ENCODE measurements at regions not wholly inside any gene's neighbourhood (a gene's known extent, or its start where the extent isn't known, plus 50 kb on each side); places are given as distances from the start of the nearest gene placed in this dataset.

DNA sequence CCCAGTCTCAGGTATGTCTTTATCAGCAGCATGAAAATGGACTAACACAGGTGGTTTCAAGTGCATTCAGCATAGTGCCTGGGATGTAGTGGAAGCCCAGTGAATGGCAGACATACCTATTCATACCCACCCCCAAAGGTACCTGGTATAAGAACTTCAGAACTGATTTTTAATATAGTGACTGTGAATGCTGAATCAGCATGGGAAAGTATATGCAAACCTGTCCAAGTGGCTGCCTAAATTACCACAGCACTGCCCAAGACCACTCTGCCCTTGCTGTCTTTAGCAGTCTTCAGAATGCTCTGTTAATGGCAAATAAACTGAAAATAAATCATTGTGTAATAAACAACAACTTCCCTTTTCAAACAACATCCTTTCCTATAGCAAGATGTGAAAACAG lies 312.1 kb downstream of the GPAM start:
- no peak overlapping the region for H3K27ac ChIP-seq
- H3K4me1 ChIP-seq = no peaks in the 10 kb centered on the region
- intact Hi-C loops (cut with DNase I) = no loop called here
- no peak overlapping the region for H3K4me3 ChIP-seq
- no peaks in the 10 kb centered on the region for H3K27me3 ChIP-seq
- H3K36me3 ChIP-seq = no peaks in the 10 kb centered on the region
- TF ChIP-seq, protein P1, sequence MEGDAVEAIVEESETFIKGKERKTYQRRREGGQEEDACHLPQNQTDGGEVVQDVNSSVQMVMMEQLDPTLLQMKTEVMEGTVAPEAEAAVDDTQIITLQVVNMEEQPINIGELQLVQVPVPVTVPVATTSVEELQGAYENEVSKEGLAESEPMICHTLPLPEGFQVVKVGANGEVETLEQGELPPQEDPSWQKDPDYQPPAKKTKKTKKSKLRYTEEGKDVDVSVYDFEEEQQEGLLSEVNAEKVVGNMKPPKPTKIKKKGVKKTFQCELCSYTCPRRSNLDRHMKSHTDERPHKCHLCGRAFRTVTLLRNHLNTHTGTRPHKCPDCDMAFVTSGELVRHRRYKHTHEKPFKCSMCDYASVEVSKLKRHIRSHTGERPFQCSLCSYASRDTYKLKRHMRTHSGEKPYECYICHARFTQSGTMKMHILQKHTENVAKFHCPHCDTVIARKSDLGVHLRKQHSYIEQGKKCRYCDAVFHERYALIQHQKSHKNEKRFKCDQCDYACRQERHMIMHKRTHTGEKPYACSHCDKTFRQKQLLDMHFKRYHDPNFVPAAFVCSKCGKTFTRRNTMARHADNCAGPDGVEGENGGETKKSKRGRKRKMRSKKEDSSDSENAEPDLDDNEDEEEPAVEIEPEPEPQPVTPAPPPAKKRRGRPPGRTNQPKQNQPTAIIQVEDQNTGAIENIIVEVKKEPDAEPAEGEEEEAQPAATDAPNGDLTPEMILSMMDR (IDR thresholded peaks at IDR 0.05) = no peak
- no peak for TF ChIP-seq EP300 (IDR thresholded peaks at IDR 0.05)
- no peak for TF ChIP-seq POLR2A (IDR thresholded peaks at IDR 0.05)
- TF ChIP-seq POLR2AphosphoS5 (IDR thresholded peaks at IDR 0.05) = no peak
- no peaks in the 10 kb centered on the region for H3K9me3 ChIP-seq
- DNase-seq = no peak

DNA sequence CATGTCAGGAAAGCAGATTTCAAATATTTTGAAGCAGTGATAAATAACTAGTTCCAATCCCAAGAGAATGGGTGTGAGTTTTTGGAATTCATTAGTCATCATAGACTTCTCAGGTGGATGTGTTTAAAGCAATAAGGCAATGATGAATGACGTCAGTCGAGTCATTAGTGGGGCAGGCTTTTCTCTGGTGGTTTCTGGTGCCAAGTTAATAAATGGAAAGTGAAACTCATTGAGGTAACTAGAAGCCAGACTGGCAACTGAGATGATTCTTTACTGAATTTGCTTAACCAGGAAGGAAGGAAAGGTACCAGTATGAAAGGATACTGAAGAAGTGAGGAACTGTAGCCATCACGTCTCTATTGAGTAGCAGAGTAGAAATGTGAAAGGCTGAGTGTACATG lies 311.0 kb downstream of the GPAM start:
- no peaks in the 10 kb centered on the region for H3K4me1 ChIP-seq
- H3K27me3 ChIP-seq = no peaks in the 10 kb centered on the region
- TF ChIP-seq POLR2A (IDR thresholded peaks at IDR 0.05) (no peak), EP300 (IDR thresholded peaks at IDR 0.05) (no peak), POLR2AphosphoS5 (IDR thresholded peaks at IDR 0.05) (no peak)
- TF ChIP-seq, protein P1 (IDR thresholded peaks at IDR 0.05) = no peak
- H3K9me3 ChIP-seq = no peaks in the 10 kb centered on the region
- no peaks in the 10 kb centered on the region for H3K36me3 ChIP-seq
- no peak overlapping the region for H3K27ac ChIP-seq
- H3K4me3 ChIP-seq = no peak overlapping the region
- intact Hi-C loops (cut with DNase I) = no loop called here
- WGBS, 2 donors = 38 to 66% methylated on average over 3 of the region's 3 CpGs
- DNase-seq = no peak

DNA sequence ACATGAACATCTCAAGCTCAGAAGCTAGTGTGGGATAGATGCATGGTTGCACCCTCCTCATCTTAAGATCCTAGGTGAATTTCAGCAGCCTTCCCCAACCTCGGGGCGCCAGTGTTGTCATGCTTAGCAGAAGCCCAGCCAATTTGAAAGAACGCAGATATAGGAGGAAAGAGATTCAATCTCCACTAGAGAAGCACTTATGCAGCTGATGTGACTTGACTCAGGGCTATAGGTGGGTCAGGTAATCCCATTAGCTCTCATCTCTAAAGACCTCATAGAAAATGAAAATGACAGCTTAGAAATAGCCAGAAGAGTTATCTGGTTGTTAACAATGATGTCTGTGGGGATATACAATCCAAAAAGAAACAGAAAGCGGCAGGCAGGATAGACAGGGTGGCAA lies 310.5 kb downstream of the GPAM start:
- H3K9me3 ChIP-seq = no peaks in the 10 kb centered on the region
- no peaks in the 10 kb centered on the region for H3K36me3 ChIP-seq
- WGBS, 2 donors = 84 to 89% methylated on average over 4 of the region's 4 CpGs
- no peak for TF ChIP-seq POLR2A (IDR thresholded peaks at IDR 0.05)
- TF ChIP-seq EP300 (IDR thresholded peaks at IDR 0.05) = no peak
- TF ChIP-seq, protein P1 (IDR thresholded peaks at IDR 0.05) = no peak
- TF ChIP-seq POLR2AphosphoS5 (IDR thresholded peaks at IDR 0.05) = no peak
- no peak overlapping the region for H3K4me3 ChIP-seq
- intact Hi-C loops (cut with DNase I) = no loop called here
- no peaks in the 10 kb centered on the region for H3K27me3 ChIP-seq
- H3K27ac ChIP-seq = no peak overlapping the region
- H3K4me1 ChIP-seq = no peaks in the 10 kb centered on the region
- DNase-seq = no peak

GRCh38 chr10:111873621-111874135 lies 309.9 kb downstream of the GPAM start:
- H3K27me3 ChIP-seq = no peaks in the 10 kb centered on the region
- no peaks in the 10 kb centered on the region for H3K4me1 ChIP-seq
- peaks cover 0 to 4% (median 2%) of the 10 kb centered on the region in 4 donors for H3K9me3 ChIP-seq
- H3K4me3 ChIP-seq = no peak overlapping the region
- DNase-seq = no peak
- WGBS, 2 donors = 84 to 86% methylated on average over 7 of the region's 7 CpGs
- H3K27ac ChIP-seq = no peak overlapping the region
- TF ChIP-seq, protein P1 (IDR thresholded peaks at IDR 0.05) = no peak
- TF ChIP-seq EP300 (IDR thresholded peaks at IDR 0.05) (no peak), POLR2A (IDR thresholded peaks at IDR 0.05) (no peak), POLR2AphosphoS5 (IDR thresholded peaks at IDR 0.05) (no peak)
- intact Hi-C loops (cut with DNase I) = no loop called here
- H3K36me3 ChIP-seq = no peaks in the 10 kb centered on the region

- Histone ChIP-seq H3K9me3 (peaks cover 0 to 4% (median 2%) of the 10 kb centered on the region in 4 donors), H3K36me3 (no peaks in the 10 kb centered on the region), H3K27me3 (no peaks in the 10 kb centered on the region), H3K27ac (no peak overlapping the region), H3K4me1 (no peaks in the 10 kb centered on the region), H3K4me3 (no peak overlapping the region)
- intact Hi-C loops (cut with DNase I) = no loop called here
- 75 to 77% methylated on average over 3 of the region's 3 CpGs for WGBS, 2 donors
- TF ChIP-seq, protein P1 (IDR thresholded peaks at IDR 0.05) = no peak
- no peak for TF ChIP-seq EP300 (IDR thresholded peaks at IDR 0.05)
- TF ChIP-seq POLR2A (IDR thresholded peaks at IDR 0.05) = no peak
- no peak for DNase-seq
Measured at GRCh38 chr10:111874576-111874975, 309.0 kb downstream of the GPAM start.

All from sigmoid colon (tissue), 6 donors.